Right cardiac atrium (tissue), 5 donors: ENCODE measurements at regions not wholly inside any gene's neighbourhood (a gene's known extent, or its start where the extent isn't known, plus 50 kb on each side); places are given as distances from the start of the nearest gene placed in this dataset.
"Not testable (repeated sequence)": the region's sequence is repeated elsewhere in the genome, so short reads cannot be mapped to it uniquely, and the experiment has no call there.

Source experiments
- ATAC-seq, 2 donors: fragments of 200-7000 bp; cut with Tn5 transposase; one replicate each; pipeline versions ENCODE4 v1.8.0 to v1.9.1; 2020; ENCODE audit warnings: moderate library complexity in 2 of 2, mild to moderate bottlenecking in 1 of 2
- DNase-seq, 3 donors: peaks; one replicate each; pipeline ENCODE4 v3.0.0-alpha.2; 2020
- H3K27ac ChIP-seq: one replicate; pipeline ENCODE4 v1.5.1; 2013; ENCODE audit warnings: mild to moderate bottlenecking, low read length, control low read depth, moderate library complexity
- H3K27me3 ChIP-seq: one replicate; pipeline ENCODE4 v1.6.1; 2013; ENCODE audit not compliant: control insufficient read depth, insufficient read depth
- H3K4me1 ChIP-seq: one replicate; pipeline ENCODE4 v1.6.1; 2013; ENCODE audit warnings: low read length; ENCODE audit not compliant: control insufficient read depth, insufficient read depth
- H3K4me3 ChIP-seq: one replicate; pipeline ENCODE4 v1.5.1; 2013; ENCODE audit warnings: low read length, control low read depth
- H3K9me3 ChIP-seq: one replicate; pipeline ENCODE4 v1.6.1; 2013; ENCODE audit warnings: low read length; ENCODE audit not compliant: control insufficient read depth
- WGBS: extraction: QIAGEN DNeasy Blood & Tissue Kit; methylation state at CpG from one replicate; pipeline ENCODE4 v1.1.7; 2013; 5-methylcytosine and 5-hydroxymethylcytosine counted together
- intact Hi-C, 4 donors: fragments of 100-400 bp; cut with DNase I; formaldehyde crosslinking; loops; one replicate each; pipeline versions ENCODE4 v1.11.0 to v1.14.0; 2022 to 2023
- donor health status: healthy with polysubstance abuse.
- donor health status: DM: no; HTN: yes; CAD: no.
- donor health status: DM: no; HTN: no; CAD: no.
- donor health status: DM: no; HTN: yes; CAD: no; lungs with severe emphysema.
- donor health status: DM: yes; HTN: yes; CAD: no.

DNA sequence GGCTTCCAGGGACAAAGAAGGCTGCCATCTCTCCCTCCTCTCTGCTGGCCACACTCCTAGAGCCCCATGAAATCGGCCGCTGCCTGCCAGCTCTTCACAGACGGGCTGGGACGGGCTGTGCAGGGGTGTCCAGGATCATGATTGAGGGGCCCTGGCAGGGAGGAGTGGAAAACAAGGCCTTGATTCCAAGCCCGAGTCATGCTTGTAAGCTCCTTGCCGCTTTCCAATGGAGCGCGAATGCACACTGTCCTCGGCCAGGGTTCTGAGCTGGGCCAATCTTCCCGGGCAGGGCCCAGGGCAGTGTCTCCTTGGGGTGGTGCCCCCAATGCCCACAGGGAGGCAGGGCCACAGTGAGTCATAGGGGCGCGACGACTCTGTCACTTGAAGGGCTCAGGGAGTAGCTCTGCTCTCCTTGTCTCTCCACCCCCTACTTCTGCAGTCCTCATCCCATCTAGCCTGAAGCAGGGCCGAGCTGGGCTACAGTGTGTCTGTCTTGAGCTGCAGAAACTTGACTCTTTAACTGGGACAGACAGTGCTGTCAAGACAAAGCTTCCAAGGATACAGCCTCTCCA lies 186.2 kb upstream of the SVIL start:
- intact Hi-C loops = no loop called here
- Histone ChIP-seq H3K4me3 (no peak overlapping the region), H3K9me3 (no peaks in the 10 kb centered on the region), H3K27me3 (no peaks in the 10 kb centered on the region), H3K4me1 (no peaks in the 10 kb centered on the region), H3K27ac (no peak overlapping the region)
- 68% methylated on average over 14 of the region's 14 CpGs for WGBS
- peak; percentile 60 to 64 for ATAC-seq
- peak; percentile 49 to 79 (median 62) for DNase-seq

DNA sequence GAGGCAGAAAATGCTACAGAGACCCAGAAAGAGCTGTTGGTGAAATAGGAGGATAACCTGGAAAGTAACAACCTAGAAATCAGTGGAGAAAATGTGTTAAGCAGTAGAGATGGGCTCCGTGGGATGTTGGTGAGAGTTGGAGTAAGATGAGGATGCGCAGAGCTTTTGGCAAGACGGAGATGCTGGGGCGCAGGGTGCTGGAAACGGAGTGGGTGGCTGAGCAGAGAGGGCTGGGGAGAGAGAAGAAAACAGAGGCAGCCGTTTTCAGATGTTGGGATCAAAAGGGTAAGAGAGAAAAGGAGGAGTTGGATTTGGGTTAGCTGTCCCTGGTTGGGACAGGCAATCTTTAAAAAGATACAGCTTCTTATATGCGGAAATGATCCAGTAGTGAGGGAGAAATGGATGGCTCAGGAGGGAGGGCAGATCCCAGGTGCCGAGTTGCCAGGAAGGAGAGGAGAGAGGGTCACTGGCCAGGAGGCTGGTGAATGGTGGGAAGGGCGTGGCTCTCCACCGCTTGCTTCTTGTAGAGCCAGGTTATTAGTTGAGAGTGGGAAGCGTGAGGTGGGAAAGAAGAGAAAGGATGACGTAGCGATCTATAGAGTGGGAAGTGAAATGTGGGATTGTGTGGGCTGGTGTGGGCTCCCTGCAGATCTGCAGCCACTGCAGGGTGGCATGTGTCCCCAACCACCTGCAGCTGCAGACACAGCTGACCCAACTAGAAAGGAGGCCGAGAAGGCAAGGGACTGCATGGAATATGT lies 182.2 kb upstream of the SVIL start:
- intact Hi-C loops = no loop called here
- ATAC-seq (no peak), DNase-seq (no peak)
- Histone ChIP-seq H3K4me1 (no peaks in the 10 kb centered on the region), H3K27me3 (no peaks in the 10 kb centered on the region), H3K27ac (no peak overlapping the region), H3K9me3 (no peaks in the 10 kb centered on the region), H3K4me3 (no peak overlapping the region)
- 89% methylated on average over 14 of the region's 14 CpGs for WGBS

DNA sequence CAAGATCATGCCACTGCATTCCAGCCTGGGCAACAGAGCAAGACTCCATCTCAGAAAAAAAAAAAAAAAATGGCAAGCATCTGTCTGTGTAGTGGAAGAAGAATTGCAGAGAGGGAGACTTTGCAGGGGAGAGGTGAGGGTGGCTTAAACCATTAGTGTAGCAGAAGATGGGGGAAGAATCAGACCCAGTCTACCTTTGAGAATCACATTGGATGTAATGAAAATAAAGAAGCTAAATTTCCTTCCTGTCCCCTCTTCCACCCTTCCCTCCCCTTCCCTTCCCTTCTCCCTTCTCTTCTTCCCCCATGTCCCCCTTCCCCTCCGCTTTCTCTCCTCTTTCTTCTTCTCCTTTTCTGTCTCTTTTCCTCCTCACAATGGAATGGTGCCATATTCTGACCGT lies 180.8 kb upstream of the SVIL start:
- H3K27me3 ChIP-seq = no peaks in the 10 kb centered on the region
- 73% methylated on average over 2 of the region's 2 CpGs for WGBS
- H3K9me3 ChIP-seq = no peaks in the 10 kb centered on the region
- H3K27ac ChIP-seq = no peak overlapping the region
- no peak for DNase-seq
- H3K4me3 ChIP-seq = no peak overlapping the region
- no peak for ATAC-seq
- H3K4me1 ChIP-seq = peaks cover 3% of the 10 kb centered on the region
- intact Hi-C loops = no loop called here

DNA sequence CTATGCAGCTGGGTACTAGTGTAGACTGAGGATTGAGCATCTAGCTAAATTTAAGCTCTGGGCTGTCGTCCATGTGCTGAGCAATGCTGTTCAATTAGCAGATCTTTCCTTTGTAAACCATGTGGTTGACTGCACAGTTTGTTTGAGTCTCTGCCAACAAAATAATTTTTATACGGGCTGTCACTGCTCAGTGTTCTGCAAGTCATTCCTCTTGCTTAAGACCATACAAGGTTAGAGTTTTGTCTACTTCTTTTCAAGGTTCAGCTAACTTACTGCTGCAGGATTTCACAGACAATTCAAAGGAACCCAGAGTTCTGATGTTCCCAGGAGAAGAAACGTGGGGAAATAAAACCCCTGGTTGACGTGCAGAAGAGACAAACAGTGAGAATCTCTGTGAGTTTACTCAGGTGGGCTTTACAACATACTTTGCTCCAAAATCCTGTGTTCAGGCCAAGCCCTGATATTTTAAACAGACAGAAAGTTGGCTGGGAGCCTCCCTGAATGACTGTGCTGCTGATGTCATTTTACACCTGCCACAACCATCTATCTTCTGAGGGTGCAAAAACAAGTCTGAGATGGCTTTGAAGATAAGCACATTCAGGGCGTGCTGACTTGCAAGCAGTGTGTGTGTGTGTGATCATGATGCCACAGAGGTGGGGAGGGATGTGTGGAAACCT lies 177.1 kb upstream of the SVIL start:
- H3K4me1 ChIP-seq = peaks cover 3% of the 10 kb centered on the region
- DNase-seq (peak in 2 of 3 donors; percentile 45 to 67), ATAC-seq (peak; percentile 72 to 75)
- no peak overlapping the region for H3K4me3 ChIP-seq
- 23% methylated on average over 5 of the region's 5 CpGs for WGBS
- peak overlapping the region; percentile 70 for H3K27ac ChIP-seq
- no peaks in the 10 kb centered on the region for H3K9me3 ChIP-seq
- intact Hi-C loops = no loop called here
- no peaks in the 10 kb centered on the region for H3K27me3 ChIP-seq

DNA sequence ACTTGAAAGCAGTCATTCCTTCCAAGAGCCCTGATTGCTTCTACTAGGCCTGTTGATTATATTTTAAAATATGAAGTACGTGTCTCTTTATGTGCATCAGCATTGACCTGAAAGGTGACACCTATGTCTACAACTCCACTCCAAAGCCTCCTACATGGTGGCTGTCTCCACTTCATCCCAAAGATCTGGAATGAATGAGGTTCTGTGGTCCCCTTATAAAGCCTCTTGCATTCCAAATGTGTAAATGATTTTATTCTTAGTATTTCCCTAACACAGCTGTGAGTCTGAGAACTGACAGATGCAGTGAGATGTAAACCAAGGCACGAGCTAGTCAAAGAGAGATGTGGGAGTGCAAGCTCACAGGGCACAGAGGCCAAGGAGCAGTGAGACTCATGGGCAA lies 176.0 kb upstream of the SVIL start:
- WGBS = 92% methylated on average over 2 of the region's 2 CpGs
- no peak overlapping the region for H3K27ac ChIP-seq
- H3K4me3 ChIP-seq = no peak overlapping the region
- H3K27me3 ChIP-seq = no peaks in the 10 kb centered on the region
- peaks cover 3% of the 10 kb centered on the region for H3K4me1 ChIP-seq
- intact Hi-C loops = no loop called here
- ATAC-seq (no peak), DNase-seq (no peak)
- no peaks in the 10 kb centered on the region for H3K9me3 ChIP-seq

DNA sequence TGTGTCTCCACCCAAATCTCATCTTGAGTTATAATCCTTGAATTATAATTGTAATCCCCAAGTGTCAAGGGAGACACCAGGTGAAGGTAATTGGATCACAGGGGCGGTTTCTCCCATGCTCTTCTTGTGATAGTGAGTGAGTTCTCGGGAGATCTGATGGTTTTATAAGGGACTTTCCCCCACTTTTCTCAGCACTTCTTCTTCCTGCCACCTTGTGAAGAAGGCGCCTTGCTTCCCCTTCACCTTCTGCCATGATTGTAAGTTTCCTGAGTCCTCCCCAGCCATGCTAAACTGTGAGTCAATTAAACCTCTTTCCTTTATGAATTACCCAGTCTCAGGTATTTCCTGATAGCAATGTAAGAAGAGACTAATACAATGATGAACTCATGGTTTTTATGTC lies 175.5 kb upstream of the SVIL start:
- intact Hi-C loops = not testable (repeated sequence)

DNA sequence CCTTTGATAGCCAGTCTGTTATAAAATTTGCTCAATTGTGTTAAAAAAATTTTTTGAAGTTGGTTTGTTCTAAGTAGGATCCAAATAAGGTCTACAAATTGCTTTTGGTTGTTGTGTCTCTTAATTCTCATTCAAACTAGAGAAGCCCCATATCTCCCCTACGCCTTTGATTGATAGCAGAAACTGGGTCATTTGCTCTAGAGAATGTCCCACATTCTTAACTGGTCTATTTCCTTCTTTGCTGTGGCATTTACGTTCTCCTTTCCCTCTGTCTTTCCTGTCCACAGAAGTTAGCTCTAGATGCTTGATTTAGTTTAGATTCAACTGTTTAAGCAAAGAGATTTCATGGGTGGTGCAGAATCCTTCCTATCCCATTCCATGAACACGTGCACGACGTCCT lies 174.6 kb upstream of the SVIL start:
- H3K4me3 ChIP-seq = no peak overlapping the region
- H3K27ac ChIP-seq = no peak overlapping the region
- WGBS = 79% methylated on average over 5 of the region's 5 CpGs
- ATAC-seq (no peak), DNase-seq (no peak)
- H3K9me3 ChIP-seq = no peaks in the 10 kb centered on the region
- H3K27me3 ChIP-seq = no peaks in the 10 kb centered on the region
- H3K4me1 ChIP-seq = peaks cover 6% of the 10 kb centered on the region
- intact Hi-C loops = no loop called here

More for the DNA sequence above, 175.5 kb upstream of the SVIL start:
- not testable (repeated sequence) for H3K4me1 ChIP-seq, H3K27me3 ChIP-seq, ATAC-seq, DNase-seq, H3K27ac ChIP-seq, H3K9me3 ChIP-seq, H3K4me3 ChIP-seq
- 90% methylated on average over 3 of the region's 3 CpGs for WGBS

DNA sequence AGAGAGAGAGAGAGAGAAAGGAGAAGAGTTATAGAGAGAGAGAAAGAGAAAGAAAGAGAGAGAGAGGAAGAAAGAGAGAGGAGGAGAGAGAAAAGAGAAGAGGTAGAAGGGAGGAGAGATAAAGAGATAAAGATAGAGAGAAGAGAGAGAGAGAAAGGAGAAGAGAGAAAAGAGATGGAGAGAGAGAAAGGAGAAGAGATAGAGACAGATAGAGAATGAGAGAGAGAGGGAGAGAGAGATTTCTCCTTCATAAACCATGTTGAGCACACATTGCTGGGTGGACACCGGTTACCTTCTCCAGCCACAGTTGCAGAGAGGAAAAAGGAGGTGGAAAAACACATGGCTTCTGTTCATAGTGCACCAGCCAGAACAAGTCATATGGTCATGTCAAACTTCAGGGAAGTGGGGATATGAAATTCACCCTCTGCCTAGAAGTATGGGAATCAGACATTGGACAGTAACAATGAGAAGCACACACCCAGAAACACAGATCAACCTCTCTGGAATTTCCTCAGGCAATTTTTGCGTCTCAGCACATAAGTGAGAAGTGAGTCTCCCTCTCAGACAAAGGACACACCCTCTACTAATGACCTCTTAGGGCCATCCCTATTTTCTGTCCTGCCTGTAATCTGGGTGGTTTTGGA lies 172.5 kb upstream of the SVIL start:
- Histone ChIP-seq H3K4me1 (peaks cover 6% of the 10 kb centered on the region), H3K27ac (no peak overlapping the region)

DNA sequence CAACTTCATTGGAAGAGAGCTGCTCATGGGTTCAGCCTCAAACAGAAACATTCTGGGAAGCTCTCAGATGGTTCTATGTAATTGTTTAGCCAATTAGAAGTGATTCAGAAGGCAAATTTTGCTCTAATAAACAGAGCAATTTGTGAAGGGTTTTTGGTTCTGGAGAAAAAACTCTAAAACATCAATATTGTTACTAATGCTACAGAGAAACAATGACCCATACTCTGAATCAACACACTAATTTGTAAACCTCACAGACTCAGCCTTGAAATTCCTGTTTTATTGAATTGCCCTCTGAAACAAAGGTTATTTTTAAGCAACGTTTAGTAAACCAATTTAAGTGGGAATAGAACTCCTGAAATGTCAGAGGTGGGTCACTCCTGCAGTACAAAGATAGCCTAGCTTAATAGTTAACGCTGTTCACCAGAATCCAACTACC lies 171.6 kb upstream of the SVIL start:
- Histone ChIP-seq H3K4me1 (peaks cover 6% of the 10 kb centered on the region), H3K4me3 (no peak overlapping the region), H3K27me3 (no peaks in the 10 kb centered on the region), H3K9me3 (no peaks in the 10 kb centered on the region), H3K27ac (no peak overlapping the region)
- ATAC-seq (no peak), DNase-seq (no peak)
- 75% methylated on average over 2 of the region's 2 CpGs for WGBS
- intact Hi-C loops = no loop called here

More for the DNA sequence above, 172.5 kb upstream of the SVIL start:
- 73% methylated on average over 2 of the region's 2 CpGs for WGBS
- DNase-seq (no peak), ATAC-seq (no peak)
- no peaks in the 10 kb centered on the region for H3K27me3 ChIP-seq
- H3K9me3 ChIP-seq = no peaks in the 10 kb centered on the region
- intact Hi-C loops = no loop called here
- H3K4me3 ChIP-seq = no peak overlapping the region

DNA sequence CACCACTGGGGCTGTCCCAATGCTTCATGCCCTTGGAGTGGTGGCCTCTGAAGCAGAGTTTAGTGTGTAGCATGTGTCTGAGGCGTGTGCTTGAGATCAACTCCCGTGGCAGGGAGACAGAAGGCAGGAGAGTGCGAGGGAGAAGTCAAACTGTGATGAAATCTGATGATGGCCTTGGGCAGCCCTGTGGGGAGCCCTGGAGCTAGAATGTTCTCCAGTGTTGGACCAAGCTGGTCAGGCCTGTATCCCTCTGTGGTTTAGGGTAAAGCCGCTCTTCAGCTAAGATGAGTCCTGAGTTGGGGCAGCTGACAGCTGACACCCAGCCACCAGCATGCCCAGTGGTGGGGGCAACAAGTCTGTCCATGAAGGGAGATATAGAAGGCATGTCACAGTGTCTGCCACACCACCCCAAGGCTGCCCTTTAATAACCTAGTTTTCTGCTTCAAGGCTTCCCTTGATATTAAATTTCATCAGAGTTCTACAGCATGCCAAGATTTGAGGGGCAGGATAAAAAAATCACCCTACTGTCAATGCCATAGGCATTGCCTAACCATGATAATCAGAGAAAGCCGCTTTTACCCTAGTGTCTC lies 170.5 kb upstream of the SVIL start:
- Histone ChIP-seq H3K27me3 (no peaks in the 10 kb centered on the region), H3K4me1 (peaks cover 4% of the 10 kb centered on the region), H3K9me3 (no peaks in the 10 kb centered on the region), H3K4me3 (no peak overlapping the region), H3K27ac (no peak overlapping the region)
- intact Hi-C loops = no loop called here
- peak; percentile 19 to 51 for ATAC-seq
- no peak for DNase-seq
- 89% methylated on average over 5 of the region's 5 CpGs for WGBS
